Natural killer cell (primary cell): ENCODE measurements at regions not wholly inside any gene's neighbourhood (a gene's known extent, or its start where the extent isn't known, plus 50 kb on each side); places are given as distances from the start of the nearest gene placed in this dataset.
A peak's percentile ranks its signal among the peaks of the same experiment; 100 is the strongest.
"Not testable (repeated sequence)": the region's sequence is repeated elsewhere in the genome, so short reads cannot be mapped to it uniquely, and the experiment has no call there.

Experiments
- ATAC-seq, 3 donors: fragments of 150-1000 bp in 2 of 3; fragments of 200-7000 bp in 1 of 3; cut with Tn5 transposase; 1 replicate in 1 of 3; 2 replicates in 2 of 3; pipeline ENCODE4 v1.10.0; 2021; ENCODE audit warnings: mild to moderate bottlenecking in 2 of 3, moderate library complexity in 2 of 3
- DNase-seq, 2 donors: peaks; one replicate each; pipeline versions ENCODE4 v3.0.0 to v3.0.0-alpha.2; 2013 to 2021; ENCODE audit warnings: mixed read lengths in 1 of 2
- H3K27ac ChIP-seq: one replicate; pipeline ENCODE4 v1.5.1; 2013; ENCODE audit warnings: mild to moderate bottlenecking, low read length
- H3K27me3 ChIP-seq: one replicate; pipeline ENCODE4 v1.6.1; 2013; ENCODE audit warnings: low read length; ENCODE audit not compliant: control insufficient read depth, insufficient read depth
- H3K36me3 ChIP-seq: one replicate; pipeline ENCODE4 v1.6.1; 2013; ENCODE audit warnings: low read length; ENCODE audit not compliant: control insufficient read depth, insufficient read depth
- H3K4me1 ChIP-seq: one replicate; pipeline ENCODE4 v1.6.1; 2013; ENCODE audit warnings: low read length; ENCODE audit not compliant: control insufficient read depth, insufficient read depth
- H3K4me3 ChIP-seq: one replicate; pipeline ENCODE4 v1.5.1; 2013; ENCODE audit warnings: low read length
- H3K9me3 ChIP-seq: one replicate; pipeline ENCODE4 v1.6.1; 2013; ENCODE audit warnings: low read length; ENCODE audit not compliant: control insufficient read depth, insufficient read depth
- H3K27ac Mint-ChIP-seq, 2 donors: one replicate each; pipeline ENCODE4 v1.8.0; 2022; ENCODE audit warnings: mild to moderate bottlenecking in 2 of 2, mixed read lengths in 2 of 2, moderate library complexity in 1 of 2
- H3K27me3 Mint-ChIP-seq, 2 donors: one replicate each; pipeline ENCODE4 v1.8.0; 2022; ENCODE audit warnings: low read depth in 2 of 2, mixed read lengths in 2 of 2
- H3K36me3 Mint-ChIP-seq: one replicate; pipeline ENCODE4 v1.8.0; 2022; ENCODE audit warnings: mixed read lengths
- H3K4me1 Mint-ChIP-seq, 2 donors: one replicate each; pipeline ENCODE4 v1.8.0; 2022; ENCODE audit warnings: mixed read lengths in 2 of 2
- H3K4me3 Mint-ChIP-seq: one replicate; pipeline ENCODE4 v1.8.0; 2022; ENCODE audit warnings: mild to moderate bottlenecking, moderate library complexity, mixed read lengths
- H3K9me3 Mint-ChIP-seq, 2 donors: one replicate each; pipeline ENCODE4 v1.8.0; 2022; ENCODE audit warnings: mixed read lengths in 2 of 2
- WGBS: methylation state at CpG from one replicate; pipeline ENCODE4 v1.1.7; 2013; ENCODE audit warnings: missing lambda C conversion rate; ENCODE audit not compliant: insufficient coverage; 5-methylcytosine and 5-hydroxymethylcytosine counted together
- intact Hi-C: fragments of 100-400 bp; cut with micrococcal nuclease; formaldehyde crosslinking; loops from one replicate; pipeline ENCODE4 v1.14.2; 2022
- TF ChIP-seq, protein P1 (sequence below): fragments of 200-600 bp; IDR thresholded peaks from one replicate; pipeline ENCODE4 v1.8.0; 2022; ENCODE audit warnings: antibody characterized with exemption

DNA sequence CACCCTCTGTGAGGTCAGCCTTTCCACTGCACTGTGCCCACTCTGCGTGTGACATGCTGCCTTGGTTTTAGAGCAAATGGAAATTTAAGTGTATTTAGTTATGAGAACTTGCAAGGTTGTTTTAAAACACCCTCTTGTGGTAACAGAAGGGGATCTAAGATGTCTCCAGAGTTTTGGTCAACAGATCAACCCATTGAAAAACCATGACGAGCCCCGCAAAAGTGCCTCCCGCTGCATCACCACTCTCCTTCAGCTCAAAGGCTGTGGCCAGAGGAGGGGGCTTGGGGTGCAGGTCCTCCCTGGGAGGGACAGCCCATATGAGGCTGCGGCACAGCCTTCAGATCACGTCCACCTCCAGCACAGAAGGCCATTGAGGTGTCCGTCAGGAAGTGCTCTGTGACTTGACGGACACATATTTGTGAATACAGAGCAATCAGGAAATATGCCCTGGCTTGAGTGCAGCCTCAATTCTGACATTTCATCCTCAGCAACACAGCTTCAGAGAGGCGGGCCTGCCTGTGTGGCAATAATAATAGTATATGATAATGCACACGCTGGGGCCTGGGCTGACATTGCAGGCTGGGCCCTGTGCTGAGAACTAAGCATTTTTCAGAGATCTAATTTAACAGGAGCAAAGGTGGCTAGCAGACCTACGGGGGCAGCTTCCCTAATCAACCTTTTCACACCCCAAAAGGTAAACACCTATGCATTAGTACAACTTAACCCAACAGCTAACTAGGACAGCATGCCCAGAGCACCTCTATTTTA is 213.9 kb downstream of the ANAPC1 start:
- 90% methylated on average over 11 of the region's 11 CpGs for WGBS
- Mint-ChIP-seq H3K36me3 (no peaks in the 10 kb centered on the region), H3K27ac (no peak overlapping the region), H3K4me3 (no peak overlapping the region), H3K4me1 (no peaks in the 10 kb centered on the region), H3K27me3 (peaks cover 0 to 3% of the 10 kb centered on the region in 2 donors), H3K9me3 (no peaks in the 10 kb centered on the region)
- DNase-seq (no peak), ATAC-seq (no peak)
- no peak overlapping the region for H3K27ac ChIP-seq
- no peaks in the 10 kb centered on the region for H3K4me1 ChIP-seq
- no peaks in the 10 kb centered on the region for H3K9me3 ChIP-seq
- no peaks in the 10 kb centered on the region for H3K27me3 ChIP-seq
- TF ChIP-seq, protein P1, sequence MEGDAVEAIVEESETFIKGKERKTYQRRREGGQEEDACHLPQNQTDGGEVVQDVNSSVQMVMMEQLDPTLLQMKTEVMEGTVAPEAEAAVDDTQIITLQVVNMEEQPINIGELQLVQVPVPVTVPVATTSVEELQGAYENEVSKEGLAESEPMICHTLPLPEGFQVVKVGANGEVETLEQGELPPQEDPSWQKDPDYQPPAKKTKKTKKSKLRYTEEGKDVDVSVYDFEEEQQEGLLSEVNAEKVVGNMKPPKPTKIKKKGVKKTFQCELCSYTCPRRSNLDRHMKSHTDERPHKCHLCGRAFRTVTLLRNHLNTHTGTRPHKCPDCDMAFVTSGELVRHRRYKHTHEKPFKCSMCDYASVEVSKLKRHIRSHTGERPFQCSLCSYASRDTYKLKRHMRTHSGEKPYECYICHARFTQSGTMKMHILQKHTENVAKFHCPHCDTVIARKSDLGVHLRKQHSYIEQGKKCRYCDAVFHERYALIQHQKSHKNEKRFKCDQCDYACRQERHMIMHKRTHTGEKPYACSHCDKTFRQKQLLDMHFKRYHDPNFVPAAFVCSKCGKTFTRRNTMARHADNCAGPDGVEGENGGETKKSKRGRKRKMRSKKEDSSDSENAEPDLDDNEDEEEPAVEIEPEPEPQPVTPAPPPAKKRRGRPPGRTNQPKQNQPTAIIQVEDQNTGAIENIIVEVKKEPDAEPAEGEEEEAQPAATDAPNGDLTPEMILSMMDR: no peak
- intact Hi-C loops: no loop called here
- no peaks in the 10 kb centered on the region for H3K36me3 ChIP-seq
- no peak overlapping the region for H3K4me3 ChIP-seq

DNA sequence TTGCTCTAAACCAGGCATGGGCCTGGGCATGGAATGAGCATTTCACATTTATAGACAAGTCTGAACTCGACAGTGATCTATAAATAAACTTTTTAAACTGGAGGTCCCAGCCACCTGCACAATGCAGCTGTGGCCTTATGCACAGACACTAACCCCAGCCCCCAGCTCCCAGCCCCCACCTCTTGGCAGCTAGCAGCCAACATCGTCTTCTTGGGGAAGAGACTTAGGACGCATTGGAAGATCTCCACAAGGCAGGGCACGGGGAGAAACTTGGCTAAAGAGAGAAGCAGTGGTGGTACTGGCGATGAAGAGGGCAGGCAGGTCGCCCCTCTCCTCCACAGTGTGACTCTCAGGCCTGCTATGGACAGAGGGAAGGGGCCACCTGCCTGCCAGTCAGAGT is 213.2 kb downstream of the ANAPC1 start:
- H3K4me3 Mint-ChIP-seq: no peak overlapping the region
- no peak overlapping the region for H3K27ac Mint-ChIP-seq
- WGBS: 70% methylated on average over 6 of the region's 6 CpGs
- Histone ChIP-seq H3K27me3 (no peaks in the 10 kb centered on the region), H3K4me1 (no peaks in the 10 kb centered on the region), H3K36me3 (no peaks in the 10 kb centered on the region), H3K27ac (no peak overlapping the region), H3K4me3 (no peak overlapping the region), H3K9me3 (no peaks in the 10 kb centered on the region)
- no peaks in the 10 kb centered on the region for H3K4me1 Mint-ChIP-seq
- no peaks in the 10 kb centered on the region for H3K36me3 Mint-ChIP-seq
- no peaks in the 10 kb centered on the region for H3K9me3 Mint-ChIP-seq
- TF ChIP-seq, protein P1: no peak
- no peak for ATAC-seq
- peaks cover 0 to 3% of the 10 kb centered on the region in 2 donors for H3K27me3 Mint-ChIP-seq
- DNase-seq: no peak
- intact Hi-C loops: no loop called here

DNA sequence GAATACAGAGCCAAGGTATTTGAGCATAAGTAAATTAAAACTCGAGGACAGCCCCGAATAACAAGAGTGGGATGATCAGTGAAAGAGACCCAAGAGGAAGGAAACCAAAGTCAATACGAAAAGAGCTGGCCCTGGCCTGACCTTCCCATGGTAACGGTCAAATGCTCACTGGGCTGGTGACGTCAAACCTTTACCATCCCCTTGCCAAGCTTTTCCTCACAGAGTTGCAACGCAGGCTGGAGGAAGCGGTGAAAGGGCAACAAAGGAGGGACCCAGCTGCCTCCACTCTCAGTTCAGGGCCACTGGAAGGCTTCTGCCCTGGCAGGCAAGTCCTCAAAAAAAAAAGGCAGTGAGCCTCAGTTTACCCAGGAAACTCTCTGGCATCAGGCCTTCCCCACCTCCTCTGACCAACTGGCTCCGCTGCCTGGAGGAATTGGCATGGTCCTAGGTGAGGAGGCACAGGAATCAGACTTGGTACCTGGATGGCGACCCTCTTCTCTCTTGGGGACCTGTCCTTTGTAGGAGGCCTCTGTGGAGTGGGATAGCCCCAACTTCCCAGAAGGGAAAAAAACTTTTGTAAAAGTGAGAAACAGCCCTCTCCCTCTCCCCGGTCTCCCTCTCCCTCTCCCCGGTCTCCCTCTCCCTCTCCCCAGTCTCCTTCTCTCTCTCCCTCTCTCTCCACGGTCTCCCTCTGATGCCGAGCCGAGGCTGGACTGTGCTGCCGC is 212.4 kb downstream of the ANAPC1 start:
- DNase-seq (no peak), ATAC-seq (peak in 2 of 3 donors; percentile 21)
- WGBS: 80% methylated on average over 10 of the region's 15 CpGs

DNA sequence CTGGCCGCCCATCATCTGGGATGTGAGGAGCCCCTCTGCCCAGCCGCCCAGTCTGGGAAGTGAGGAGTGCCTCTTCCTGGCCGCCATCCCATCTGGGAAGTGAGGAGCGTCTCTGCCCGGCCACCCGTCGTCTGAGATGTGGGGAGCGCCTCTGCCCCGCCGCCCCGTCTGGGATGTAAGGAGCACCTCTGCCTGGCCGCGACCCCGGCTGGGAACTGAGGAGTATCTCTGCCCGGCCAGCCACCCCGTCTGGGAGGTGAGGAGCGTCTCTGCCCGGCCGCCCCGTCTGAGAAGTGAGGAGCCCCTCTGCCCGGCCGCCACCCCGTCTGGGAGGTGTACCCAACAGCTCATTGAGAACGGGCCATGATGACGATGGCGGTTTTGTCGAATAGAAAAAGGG is 211.4 kb downstream of the ANAPC1 start:
- H3K36me3 Mint-ChIP-seq, H3K4me1 ChIP-seq, H3K36me3 ChIP-seq, H3K27ac ChIP-seq, H3K27me3 ChIP-seq, H3K9me3 Mint-ChIP-seq, intact Hi-C loops, H3K4me1 Mint-ChIP-seq, DNase-seq, H3K9me3 ChIP-seq, H3K4me3 Mint-ChIP-seq, H3K27me3 Mint-ChIP-seq, H3K27ac Mint-ChIP-seq, ATAC-seq, H3K4me3 ChIP-seq: not testable (repeated sequence)
- WGBS: 91% methylated on average over 14 of the region's 27 CpGs

More for the DNA sequence above, 212.4 kb downstream of the ANAPC1 start:
- Mint-ChIP-seq H3K4me1 (no peaks in the 10 kb centered on the region), H3K4me3 (no peak overlapping the region), H3K36me3 (no peaks in the 10 kb centered on the region), H3K27ac (no peak overlapping the region), H3K9me3 (no peaks in the 10 kb centered on the region), H3K27me3 (peaks cover 0 to 3% of the 10 kb centered on the region in 2 donors)
- TF ChIP-seq, protein P1: no peak
- Histone ChIP-seq H3K27me3 (no peaks in the 10 kb centered on the region), H3K4me3 (no peak overlapping the region), H3K36me3 (no peaks in the 10 kb centered on the region), H3K9me3 (no peaks in the 10 kb centered on the region), H3K4me1 (no peaks in the 10 kb centered on the region), H3K27ac (no peak overlapping the region)
- intact Hi-C loops: no loop called here
